DMS153 (cell line): ENCODE measurements at regions not wholly inside any gene's neighbourhood (a gene's known extent, or its start where the extent isn't known, plus 50 kb on each side); places are given as distances from the start of the nearest gene placed in this dataset.

Experiments
- DNase-seq: peaks from one replicate; lab custom pipeline; 2025; lab: John Stamatoyannopoulos, UW

DNA sequence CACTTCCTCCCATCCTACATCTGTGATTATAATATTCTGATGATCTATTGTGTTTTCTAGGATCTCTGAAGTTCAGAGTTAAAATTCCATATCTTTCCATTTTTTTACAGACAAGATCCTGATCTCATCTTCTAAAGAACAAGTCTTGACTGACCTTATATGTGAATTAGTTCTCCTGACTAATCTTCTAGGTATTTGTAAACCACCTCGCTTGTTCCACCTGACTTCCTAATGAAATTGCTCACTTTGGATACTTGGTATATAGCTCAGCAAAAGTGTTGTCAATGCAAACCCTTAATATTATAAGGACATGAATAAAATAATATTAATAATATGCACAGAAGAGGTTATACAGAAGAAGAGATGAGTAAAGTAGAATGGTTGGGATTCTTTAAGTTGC is 68.2 kb upstream of the NR4A3 start:
- DNase-seq = no peak

DNA sequence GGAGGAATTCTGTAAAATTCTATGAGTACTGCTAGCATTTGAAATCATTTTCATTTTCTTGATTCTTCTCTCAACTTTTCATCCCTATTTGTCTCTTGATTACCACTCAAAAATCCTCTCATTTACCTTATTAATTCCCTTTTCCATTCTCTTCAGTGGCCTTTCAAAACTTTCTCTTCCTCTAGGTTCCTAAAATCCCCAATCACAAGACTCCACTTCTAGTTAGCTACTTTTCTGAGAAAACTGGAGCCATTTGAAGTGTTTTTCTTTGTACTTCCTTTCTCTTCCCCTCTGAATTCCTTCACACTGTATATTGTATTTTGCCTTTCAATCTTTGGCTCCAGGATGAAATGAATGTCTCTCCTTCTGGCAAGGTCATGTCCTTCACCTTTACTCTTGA is 61.3 kb upstream of the NR4A3 start:
- DNase-seq = no peak

DNA sequence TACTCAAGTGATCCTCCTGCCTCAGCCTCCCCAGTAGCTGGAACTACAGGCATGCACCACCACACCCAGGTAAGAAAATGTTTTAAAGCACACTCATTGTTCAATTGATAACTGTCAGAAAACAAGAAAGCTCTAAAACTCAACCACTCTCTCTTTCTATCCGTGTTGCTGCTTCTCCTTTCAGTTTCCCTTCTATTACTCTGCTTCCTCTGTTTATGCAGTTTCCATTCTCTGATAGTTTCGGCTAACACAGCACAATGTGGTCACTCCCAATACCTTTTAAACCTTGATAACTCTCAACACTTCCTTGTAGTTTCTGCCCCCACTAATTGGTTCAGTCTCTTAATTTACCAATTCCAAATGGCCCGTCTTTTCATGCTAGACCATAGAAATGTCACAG is 59.2 kb upstream of the NR4A3 start:
- no peak for DNase-seq
